ENCODE measurements at regions not wholly inside any gene's neighbourhood (a gene's known extent, or its start where the extent isn't known, plus 50 kb on each side); places are given as distances from the start of the nearest gene placed in this dataset.
"Not testable (repeated sequence)": the region's sequence is repeated elsewhere in the genome, so short reads cannot be mapped to it uniquely, and the experiment has no call there.

DNA sequence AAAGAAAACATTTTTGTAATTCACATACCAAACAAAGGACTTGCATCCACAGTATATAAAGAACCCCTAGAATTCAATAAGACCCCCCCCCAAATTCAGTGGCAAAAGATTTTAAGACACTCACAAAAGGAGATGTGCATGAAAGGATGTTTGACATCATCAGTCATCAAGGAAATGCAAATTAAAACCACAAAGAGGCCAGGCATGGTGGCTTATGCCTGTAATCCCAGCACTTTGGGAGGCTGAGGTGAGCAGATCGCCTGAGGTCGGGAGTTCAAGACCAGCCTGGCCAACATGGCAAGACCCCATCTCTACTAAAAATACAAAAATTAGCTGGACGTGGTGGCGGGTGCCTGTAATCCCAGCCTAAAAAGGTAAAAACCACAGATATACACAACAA, 61.3 kb downstream of the AIPL1 start:
- not testable (repeated sequence) for DNase-seq

- no peak for DNase-seq
These were observed 68.7 kb downstream of the AIPL1 start for GRCh38 chr17:6366221-6366666.

GRCh38 chr17:6365200-6365943, 69.5 kb downstream of the AIPL1 start:
- no peak for DNase-seq

- no peak for DNase-seq
These were observed 73.2 kb downstream of the AIPL1 start for GRCh38 chr17:6361733-6362132.

DNA sequence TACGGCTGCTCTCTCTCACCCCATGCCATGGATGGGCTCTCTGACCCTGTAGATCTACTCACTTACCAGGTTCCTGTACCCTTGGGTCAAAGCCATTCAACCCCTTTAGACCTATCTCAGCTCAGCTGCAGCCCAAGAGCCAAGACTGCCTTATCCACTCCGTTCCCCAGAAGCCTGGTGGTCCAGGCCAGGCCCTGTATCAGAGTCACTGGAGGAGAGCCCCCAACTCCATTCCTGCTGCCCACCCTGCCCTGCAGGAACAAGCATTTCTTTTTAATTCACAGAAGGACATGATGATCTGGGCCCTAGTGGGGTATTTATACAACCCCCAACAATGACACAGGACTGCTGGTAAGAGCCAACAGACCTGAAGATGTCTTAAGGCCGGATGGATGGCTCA, 76.8 kb downstream of the AIPL1 start:
- no peak for DNase-seq

DNA sequence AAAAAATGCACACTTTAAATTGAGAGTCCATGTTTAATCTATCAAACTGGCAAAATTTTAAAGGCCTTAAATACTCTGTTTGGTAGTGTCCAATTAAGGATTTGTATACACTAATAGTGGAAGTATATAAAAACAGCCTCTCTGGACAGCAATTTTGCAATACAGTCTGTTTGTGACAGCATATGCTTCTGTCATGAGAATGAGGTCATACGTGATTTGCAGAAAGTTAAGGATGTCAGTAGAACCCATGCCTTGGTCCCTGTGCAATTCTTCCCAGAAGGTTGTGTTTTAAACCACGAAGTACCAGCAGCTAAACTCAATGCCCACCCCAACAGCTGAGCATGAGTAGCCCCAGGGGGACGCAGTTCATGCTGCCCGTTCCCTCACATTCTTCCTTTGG, 78.4 kb downstream of the AIPL1 start:
- DNase-seq, result no peak

GRCh38 chr17:6355196-6355595, 79.7 kb downstream of the AIPL1 start:
- DNase-seq, result no peak

- no peak for DNase-seq
These were observed 81.9 kb downstream of the AIPL1 start for GRCh38 chr17:6352801-6353560.

GRCh38 chr17:6352016-6352415, 82.9 kb downstream of the AIPL1 start:
- no peak for DNase-seq

DNA sequence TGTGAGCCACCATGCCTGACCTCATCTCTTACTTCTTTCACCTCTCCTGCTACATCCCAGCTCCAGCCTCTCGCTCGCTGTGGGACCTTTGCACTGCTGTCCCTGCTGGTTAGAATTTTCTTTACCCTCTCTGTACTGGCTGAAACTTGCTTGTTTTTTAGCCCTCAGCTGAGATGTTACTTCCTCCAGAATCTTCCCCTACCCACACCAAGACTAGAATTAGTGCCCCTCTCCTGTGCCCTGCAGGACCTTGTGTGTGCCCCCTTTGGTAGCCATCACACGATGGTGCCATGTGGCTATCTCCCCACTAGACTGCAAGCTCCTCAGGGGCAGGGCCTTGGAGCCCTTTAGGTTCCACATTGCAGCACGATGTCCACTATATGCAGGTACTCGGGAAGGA, 84.1 kb downstream of the AIPL1 start:
- no peak for DNase-seq

GRCh38 chr17:6348891-6349290, 86.0 kb downstream of the AIPL1 start:
- DNase-seq, result no peak

- DNase-seq, result no peak
These were observed 87.1 kb downstream of the AIPL1 start for GRCh38 chr17:6347776-6348175.

- no peak for DNase-seq
These were observed 87.9 kb downstream of the AIPL1 start for GRCh38 chr17:6346986-6347385.

DNA sequence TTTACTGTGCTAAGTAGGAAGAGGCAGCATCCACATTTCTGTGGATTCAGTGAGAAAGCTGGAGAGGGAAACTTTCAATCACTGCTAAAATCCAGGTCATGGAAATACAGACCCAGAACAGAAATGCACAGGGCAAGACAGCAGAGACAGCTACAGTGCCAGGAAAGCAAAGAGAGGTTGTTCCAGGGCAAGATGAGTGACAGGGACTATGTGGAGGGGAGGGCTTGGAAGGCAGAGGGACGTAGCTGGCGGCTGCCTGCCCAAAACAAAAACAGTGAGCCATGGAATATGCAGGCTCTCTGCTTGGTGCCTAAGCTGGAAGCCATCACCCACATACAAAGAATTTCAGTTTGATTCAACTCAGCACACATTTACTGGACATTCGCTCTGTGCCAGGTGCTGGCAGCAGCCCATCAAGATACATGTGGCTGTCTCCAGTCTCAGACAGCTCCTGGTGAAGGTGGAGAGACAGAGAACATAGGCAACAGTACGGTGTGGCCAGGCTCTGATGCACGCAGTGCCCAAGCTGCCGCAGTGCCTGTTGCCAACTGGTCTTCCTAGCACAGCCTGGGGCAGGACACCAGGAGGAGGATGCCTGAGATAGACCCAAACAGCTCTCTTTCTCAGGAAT, 88.7 kb downstream of the AIPL1 start:
- no peak for DNase-seq

GRCh38 chr17:6343736-6344135, 91.2 kb downstream of the AIPL1 start:
- DNase-seq, result no peak

DNA sequence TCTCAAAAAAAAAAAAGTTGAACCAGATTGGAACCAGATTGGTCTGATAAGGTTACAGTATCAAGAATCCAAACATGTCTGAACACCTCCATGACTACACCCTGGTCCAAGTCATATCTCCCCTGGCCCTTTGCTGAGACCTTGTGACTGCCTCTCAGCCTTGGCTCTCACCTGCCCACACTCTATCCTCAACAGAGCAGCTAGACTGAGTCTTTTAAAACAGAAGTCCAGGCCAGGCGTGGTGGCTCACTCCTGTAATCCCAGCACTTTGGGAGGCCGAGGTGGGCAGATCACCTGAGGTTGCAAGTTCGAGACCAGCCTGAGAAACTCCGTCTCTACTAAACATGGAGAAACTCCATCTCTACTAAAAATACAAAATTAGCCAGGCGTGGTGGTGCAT, 91.7 kb downstream of the AIPL1 start:
- no peak for DNase-seq

GRCh38 chr17:6340708-6341107, 94.2 kb downstream of the AIPL1 start:
- no peak for DNase-seq

GRCh38 chr17:6334386-6334785, 100.5 kb downstream of the AIPL1 start:
- no peak for DNase-seq

DNA sequence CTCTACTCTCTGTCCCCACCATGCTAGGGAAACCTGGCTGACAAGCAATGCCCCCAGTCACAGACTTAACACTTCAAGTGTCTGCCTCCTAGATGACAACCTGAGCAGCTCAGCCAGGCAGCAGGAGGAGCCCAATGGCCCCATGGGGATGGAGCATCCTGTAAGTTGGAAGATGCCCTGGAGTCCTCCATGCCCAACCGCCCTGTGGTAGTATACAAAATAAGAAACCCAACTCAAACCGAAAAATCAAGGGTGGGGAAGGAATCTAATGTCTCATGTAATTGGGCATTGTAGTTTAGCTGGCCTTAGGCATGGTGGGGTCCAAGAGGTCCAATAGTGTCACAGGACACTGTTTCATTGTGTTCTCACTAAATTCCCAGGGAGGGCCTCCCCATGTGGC, 104.0 kb downstream of the AIPL1 start:
- DNase-seq, result no peak

DNA sequence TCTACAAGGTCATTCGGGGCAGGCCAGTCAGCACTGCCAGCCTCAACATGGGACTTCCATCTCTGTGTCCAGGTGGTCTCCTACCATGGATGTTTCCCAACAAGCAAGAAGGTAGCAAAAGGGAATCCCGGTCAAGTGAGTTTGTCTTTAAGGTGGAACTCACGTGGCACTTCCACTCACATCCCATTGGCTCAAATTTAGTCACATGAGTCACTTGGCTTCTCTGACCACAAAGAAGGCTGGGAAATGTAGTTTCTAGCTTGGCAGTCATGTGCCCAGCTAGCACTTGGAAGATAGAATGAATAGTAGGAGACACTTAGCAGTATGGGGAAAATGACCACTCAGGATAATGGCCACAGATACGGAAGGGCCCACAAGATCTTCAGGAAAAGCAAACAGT, 106.6 kb downstream of the AIPL1 start:
- no peak for DNase-seq

- no peak for DNase-seq
These were observed 107.9 kb downstream of the AIPL1 start for GRCh38 chr17:6327007-6327406.

DNA sequence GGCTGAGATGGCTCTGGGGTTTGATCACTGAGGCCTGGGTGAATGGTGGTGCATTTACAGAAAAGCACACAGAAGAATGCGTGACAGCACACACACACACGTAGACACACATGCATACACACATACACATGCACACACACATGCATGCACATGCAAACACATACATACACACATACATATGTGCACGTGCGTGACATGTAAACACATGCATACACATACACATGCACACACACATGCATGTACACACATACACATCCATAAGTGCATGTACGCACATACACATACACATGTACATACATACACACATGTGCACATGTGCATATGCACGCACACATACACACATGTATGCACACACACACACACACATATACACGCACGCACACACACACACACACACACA, 108.4 kb downstream of the AIPL1 start:
- no peak for DNase-seq

DNA sequence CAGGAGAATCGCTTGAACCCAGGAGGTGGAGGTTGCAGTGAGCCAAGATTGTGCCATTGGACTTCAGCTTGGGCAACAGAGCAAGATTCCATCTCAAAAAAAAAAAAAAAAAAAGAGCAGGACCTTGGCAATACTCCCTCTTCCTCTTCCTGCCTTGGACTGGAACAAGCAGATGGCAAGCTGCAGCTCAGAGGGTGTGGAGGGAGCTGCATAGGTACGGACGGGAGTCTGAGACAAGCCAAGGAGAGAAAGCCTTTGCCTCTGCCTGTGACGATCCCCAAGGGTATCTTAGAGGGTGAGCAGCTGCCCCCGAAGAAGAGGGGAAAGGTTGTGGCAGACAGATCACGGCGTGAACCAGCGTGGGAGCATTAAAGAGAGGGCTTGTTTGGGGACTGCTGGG, 109.2 kb downstream of the AIPL1 start:
- DNase-seq, result no peak
